Stimulated activated naive CD8-positive, alpha-beta T cell treated with anti-CD3 and anti-CD28 coated beads, Interleukin-15, amount 100 ng/mL, for 72 hours (primary cell): ENCODE measurements at regions not wholly inside any gene's neighbourhood (a gene's known extent, or its start where the extent isn't known, plus 50 kb on each side); places are given as distances from the start of the nearest gene placed in this dataset.

ENCODE experiments used
- ATAC-seq: fragments of 150-1000 bp; cut with Tn5 transposase; 2 replicates; pipeline ENCODE4 v1.10.0; 2021; ENCODE audit warnings: mild to moderate bottlenecking, moderate library complexity
- DNase-seq, 2 donors: peaks; one replicate each; pipeline ENCODE4 v3.0.0; 2021 to 2022
- H3K27ac Mint-ChIP-seq, 2 donors: one replicate each; pipeline ENCODE4 v1.8.0; 2022; ENCODE audit warnings: mild to moderate bottlenecking in 2 of 2, mixed read lengths in 2 of 2, moderate library complexity in 2 of 2
- H3K27me3 Mint-ChIP-seq: one replicate; pipeline ENCODE4 v1.8.0; 2022; ENCODE audit warnings: mixed read lengths
- H3K4me1 Mint-ChIP-seq: one replicate; pipeline ENCODE4 v1.8.0; 2022; ENCODE audit warnings: mild to moderate bottlenecking, mixed read lengths
- H3K4me3 Mint-ChIP-seq, 2 donors: one replicate each; pipeline ENCODE4 v1.8.0; 2022; ENCODE audit warnings: mild to moderate bottlenecking in 2 of 2, mixed read lengths in 2 of 2, moderate library complexity in 1 of 2
- H3K9me3 Mint-ChIP-seq, 2 donors: one replicate each; pipeline ENCODE4 v1.8.0; 2022; ENCODE audit warnings: mixed read lengths in 2 of 2

DNA sequence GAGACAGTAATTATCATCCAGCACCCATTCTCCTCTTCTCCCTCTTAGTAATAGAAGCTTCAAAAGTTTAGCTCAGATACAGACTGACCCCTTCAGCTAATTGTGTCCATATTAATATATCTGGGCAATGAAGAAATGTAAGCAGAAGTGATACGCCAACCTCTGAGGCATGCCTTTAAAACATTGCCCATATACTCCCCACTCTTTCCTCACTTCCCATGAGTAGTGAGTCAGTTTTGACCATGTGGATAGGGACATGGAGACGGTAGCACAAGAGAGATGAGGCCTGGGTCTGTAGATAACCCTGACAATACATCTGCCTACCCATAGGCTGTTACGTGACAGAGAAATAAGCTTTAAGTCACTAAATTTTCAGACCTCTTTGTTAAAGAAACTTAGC lies 147.6 kb downstream of the KCTD12 start:
- no peak overlapping the region for H3K4me3 Mint-ChIP-seq
- peaks cover 7 to 9% of the 10 kb centered on the region in 2 donors for H3K9me3 Mint-ChIP-seq
- no peak overlapping the region for H3K27ac Mint-ChIP-seq
- H3K4me1 Mint-ChIP-seq = no peaks in the 10 kb centered on the region
- no peaks in the 10 kb centered on the region for H3K27me3 Mint-ChIP-seq
- ATAC-seq (no peak), DNase-seq (no peak)

DNA sequence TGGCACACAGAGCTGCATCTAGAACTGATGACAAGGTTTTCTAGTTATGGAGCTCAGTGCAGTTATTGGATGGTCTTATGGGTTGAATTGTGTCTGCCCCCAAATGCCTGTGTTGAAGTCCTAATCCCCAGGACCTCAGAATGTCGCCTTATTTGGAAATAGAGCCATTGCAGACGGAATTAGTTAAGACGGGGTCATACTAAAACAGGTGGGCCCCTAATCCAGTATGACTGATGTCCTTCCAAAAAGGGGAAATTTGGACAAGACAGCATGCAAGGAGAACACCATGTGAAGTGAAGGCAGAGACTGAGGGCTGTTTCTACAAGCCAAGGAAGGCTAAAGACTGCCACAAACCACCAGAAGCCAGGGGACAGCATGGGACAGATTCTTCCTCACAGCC lies 148.7 kb downstream of the KCTD12 start:
- H3K9me3 Mint-ChIP-seq = peaks cover 7 to 9% of the 10 kb centered on the region in 2 donors
- H3K27me3 Mint-ChIP-seq = no peaks in the 10 kb centered on the region
- H3K27ac Mint-ChIP-seq = peak overlapping the region in 1 of 2 donors; percentile 79
- no peak overlapping the region for H3K4me3 Mint-ChIP-seq
- DNase-seq (no peak), ATAC-seq (no peak)
- no peaks in the 10 kb centered on the region for H3K4me1 Mint-ChIP-seq

DNA sequence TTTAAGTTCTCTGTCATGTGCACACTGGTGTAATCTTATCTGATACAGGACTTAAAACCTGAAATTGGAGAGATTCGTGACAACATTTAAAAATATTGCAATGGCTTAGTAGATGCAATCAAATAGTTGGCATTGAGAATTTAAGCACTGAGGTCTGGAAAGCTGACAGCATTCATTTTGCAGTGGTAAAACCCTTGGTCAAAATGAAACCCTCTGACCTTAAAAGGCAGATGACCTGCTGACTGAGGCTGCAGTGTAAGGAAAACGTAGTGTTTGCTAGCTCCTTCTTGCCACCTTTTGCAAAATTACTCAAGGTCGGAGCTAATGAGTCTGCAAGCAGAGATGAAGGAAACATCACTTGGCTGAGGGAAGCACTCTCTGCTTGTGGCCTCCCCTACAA lies 150.6 kb downstream of the KCTD12 start:
- DNase-seq (no peak), ATAC-seq (no peak)
- no peaks in the 10 kb centered on the region for H3K27me3 Mint-ChIP-seq
- no peaks in the 10 kb centered on the region for H3K4me1 Mint-ChIP-seq
- H3K27ac Mint-ChIP-seq = no peak overlapping the region
- H3K4me3 Mint-ChIP-seq = no peak overlapping the region
- H3K9me3 Mint-ChIP-seq = peaks cover under 1 to 4% of the 10 kb centered on the region in 2 donors

DNA sequence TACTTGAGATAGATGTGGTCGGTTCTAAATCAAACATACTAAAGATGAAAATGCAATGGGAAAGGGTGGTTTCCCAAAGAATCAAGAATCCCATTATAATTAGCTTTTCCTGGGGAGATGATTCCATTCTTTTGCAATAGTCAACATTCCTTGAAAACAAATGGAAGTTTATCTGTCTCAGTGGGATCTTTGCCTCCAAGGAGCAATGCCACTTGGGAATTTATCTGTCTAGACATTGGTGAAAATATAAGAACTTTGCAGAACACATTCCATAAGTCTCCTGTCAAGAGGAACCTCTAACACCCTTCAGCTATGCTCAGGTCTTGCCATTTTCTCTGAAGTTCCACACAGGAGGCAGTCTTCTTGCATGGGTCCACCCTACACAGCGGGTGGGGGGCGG lies 152.5 kb downstream of the KCTD12 start:
- Mint-ChIP-seq H3K27me3 (no peaks in the 10 kb centered on the region), H3K4me1 (no peaks in the 10 kb centered on the region), H3K27ac (no peak overlapping the region), H3K4me3 (no peak overlapping the region), H3K9me3 (peaks cover 0 to 4% of the 10 kb centered on the region in 2 donors)
- ATAC-seq (no peak), DNase-seq (no peak)

DNA sequence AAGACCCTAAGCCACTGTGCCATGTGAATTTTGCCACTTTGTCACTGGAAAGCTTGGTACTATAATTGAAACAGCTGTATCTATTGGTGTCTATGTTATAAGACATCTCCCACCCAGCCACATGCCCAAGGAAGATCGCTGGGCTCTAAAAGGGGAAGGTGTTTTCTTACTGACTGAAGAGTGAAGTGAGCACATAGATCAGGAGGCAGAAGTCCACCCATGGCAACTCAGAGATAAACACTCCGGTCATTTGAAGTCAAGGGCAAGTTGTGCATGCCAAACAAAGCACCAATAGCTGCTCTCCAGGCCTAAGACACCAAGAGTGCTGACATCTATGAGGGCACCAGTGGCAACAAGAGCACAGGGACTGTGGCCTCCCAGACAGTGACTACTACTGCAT lies 153.8 kb downstream of the KCTD12 start:
- no peak overlapping the region for H3K27ac Mint-ChIP-seq
- H3K4me1 Mint-ChIP-seq = no peaks in the 10 kb centered on the region
- no peak for DNase-seq
- peaks cover under 1 to 2% of the 10 kb centered on the region in 2 donors for H3K9me3 Mint-ChIP-seq
- ATAC-seq = no peak
- H3K27me3 Mint-ChIP-seq = no peaks in the 10 kb centered on the region
- H3K4me3 Mint-ChIP-seq = no peak overlapping the region

DNA sequence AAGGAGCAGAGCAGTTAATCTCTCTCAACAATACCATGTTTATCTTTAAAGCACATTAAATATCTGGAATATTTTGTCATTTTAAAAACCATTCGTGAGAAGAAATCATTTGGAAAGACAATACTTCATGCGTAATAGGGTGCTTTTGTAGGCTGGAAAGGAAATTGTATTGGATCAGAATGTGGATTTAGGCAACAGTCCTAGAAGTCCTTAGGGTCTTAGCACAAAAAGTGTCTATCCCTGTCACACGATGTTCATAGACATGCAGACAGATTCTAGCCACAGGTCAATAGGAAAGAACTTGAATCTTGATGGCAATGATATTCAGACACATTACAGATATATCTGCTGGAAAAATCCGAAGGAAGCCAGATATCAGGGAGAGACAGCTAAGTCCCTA lies 156.0 kb downstream of the KCTD12 start:
- H3K4me1 Mint-ChIP-seq = no peaks in the 10 kb centered on the region
- H3K27ac Mint-ChIP-seq = no peak overlapping the region
- H3K9me3 Mint-ChIP-seq = peaks cover 7 to 8% of the 10 kb centered on the region in 2 donors
- no peaks in the 10 kb centered on the region for H3K27me3 Mint-ChIP-seq
- ATAC-seq = no peak
- no peak overlapping the region for H3K4me3 Mint-ChIP-seq
- DNase-seq = no peak

DNA sequence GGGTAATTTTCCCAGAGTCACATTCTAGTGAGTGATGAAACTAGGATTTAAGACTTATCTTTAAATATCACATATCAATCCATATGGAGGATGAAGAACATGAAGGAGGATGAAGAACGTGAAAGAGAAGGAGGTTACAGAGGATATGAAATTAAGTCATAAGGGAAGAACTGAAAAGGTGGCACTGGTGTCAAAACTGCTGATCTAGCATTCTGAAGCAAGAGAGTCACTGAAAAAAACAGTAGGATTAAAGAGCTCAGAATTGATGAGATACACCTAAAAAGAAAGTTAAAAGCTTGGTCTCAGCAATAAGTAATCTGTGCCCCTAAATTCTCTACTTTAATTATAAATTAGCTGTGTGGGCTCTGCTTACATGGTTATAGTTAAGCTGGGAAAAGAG lies 156.5 kb downstream of the KCTD12 start:
- ATAC-seq = no peak
- no peak for DNase-seq
- H3K27me3 Mint-ChIP-seq = no peaks in the 10 kb centered on the region
- no peak overlapping the region for H3K4me3 Mint-ChIP-seq
- H3K4me1 Mint-ChIP-seq = no peaks in the 10 kb centered on the region
- H3K9me3 Mint-ChIP-seq = peaks cover 7 to 8% of the 10 kb centered on the region in 2 donors
- H3K27ac Mint-ChIP-seq = peak overlapping the region in 1 of 2 donors; percentile 52

DNA sequence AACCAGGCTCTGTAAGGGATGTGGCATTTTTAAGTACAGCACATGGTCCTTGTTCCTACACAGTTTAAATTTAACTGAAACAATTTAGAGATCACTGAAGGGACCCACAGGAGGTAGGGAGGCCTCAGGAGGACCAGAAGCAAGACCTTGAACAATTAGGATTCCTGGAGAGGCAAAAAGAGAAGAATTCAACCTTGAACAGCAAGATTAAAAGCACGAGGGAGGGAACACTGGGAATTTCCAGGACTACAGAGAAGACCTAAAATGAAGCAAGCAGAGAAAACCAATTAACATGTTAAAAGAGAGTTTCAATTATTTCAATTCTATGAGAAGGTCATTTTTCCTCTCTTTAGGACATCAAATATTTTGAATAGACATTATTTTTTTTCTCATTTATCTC lies 160.3 kb downstream of the KCTD12 start:
- Mint-ChIP-seq H3K4me3 (no peak overlapping the region), H3K4me1 (no peaks in the 10 kb centered on the region), H3K27me3 (no peaks in the 10 kb centered on the region), H3K27ac (no peak overlapping the region), H3K9me3 (peaks cover 7 to 8% of the 10 kb centered on the region in 2 donors)
- DNase-seq (no peak), ATAC-seq (no peak)

DNA sequence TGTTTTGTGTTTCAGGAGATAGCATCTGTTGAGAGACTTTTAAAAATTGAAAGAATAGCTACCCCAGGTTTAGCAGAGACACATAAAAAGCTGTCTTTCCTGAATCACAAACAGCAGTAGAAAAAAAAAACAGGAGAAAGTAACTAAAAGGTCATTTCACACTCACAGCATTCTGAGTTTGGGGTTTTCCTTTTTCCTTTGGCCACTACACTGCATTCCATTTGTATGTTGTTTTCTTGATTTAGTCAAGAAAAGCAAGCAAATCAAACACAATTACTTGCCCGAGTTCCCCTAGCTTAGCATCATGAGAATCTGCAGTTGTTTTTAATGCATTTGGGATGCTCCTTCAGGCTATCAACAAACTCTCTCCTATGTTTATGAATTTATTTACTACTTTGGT lies 161.0 kb downstream of the KCTD12 start:
- no peaks in the 10 kb centered on the region for H3K4me1 Mint-ChIP-seq
- no peak for ATAC-seq
- H3K27ac Mint-ChIP-seq = no peak overlapping the region
- H3K27me3 Mint-ChIP-seq = no peaks in the 10 kb centered on the region
- DNase-seq = no peak
- no peak overlapping the region for H3K4me3 Mint-ChIP-seq
- H3K9me3 Mint-ChIP-seq = peaks cover 7 to 8% of the 10 kb centered on the region in 2 donors

DNA sequence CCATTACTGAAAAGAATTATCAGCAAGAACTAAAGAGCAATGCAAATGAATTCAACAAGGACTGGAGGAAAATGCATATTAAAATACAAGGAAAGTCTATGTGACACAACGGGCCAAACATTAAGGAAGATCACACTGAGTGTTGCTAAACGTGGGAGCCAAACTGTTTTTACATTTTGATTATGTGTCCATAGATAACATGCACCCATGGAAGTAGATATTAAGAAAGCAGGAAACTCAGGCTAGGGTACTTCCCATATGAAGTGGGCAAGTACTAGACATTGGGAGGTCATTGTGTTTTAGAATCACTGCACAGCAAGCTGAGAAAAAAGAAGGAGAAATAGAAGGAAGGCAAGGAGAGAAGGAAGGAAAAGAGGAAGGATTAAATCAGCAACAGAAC lies 161.8 kb downstream of the KCTD12 start:
- peaks cover 7 to 8% of the 10 kb centered on the region in 2 donors for H3K9me3 Mint-ChIP-seq
- H3K27me3 Mint-ChIP-seq = no peaks in the 10 kb centered on the region
- H3K4me1 Mint-ChIP-seq = no peaks in the 10 kb centered on the region
- DNase-seq (no peak), ATAC-seq (no peak)
- H3K4me3 Mint-ChIP-seq = no peak overlapping the region
- H3K27ac Mint-ChIP-seq = no peak overlapping the region

DNA sequence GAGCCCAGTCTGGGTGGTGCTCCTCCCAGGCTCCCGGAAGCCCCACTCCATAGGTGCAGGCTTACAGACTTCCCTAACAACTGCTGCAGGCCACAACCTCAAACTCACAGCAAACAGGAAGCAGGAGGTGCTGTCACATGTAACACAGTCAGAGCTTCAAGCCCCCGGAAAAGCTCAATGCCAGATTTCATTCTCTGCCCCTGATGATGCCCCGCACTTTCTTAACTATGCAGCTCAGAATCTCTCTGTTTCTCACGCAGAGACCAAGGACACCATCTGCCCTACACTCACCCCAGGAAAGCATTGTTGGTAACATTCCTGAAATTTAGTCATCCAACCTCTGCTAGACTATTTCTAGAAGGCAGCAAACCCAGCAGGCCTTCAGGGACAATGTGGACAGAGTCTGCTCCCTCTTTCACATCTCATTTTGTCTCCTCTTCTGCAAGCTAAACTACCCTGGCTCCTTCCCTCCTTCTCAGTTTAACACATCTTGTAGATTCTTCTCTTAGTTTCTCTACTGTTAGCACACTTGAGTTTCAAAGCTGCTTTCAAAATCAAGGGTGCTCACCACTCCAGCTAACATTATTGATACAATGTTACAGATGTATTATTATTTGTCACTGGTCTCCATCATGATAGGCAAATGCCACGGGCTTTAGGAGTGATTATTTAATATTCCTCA lies 162.5 kb downstream of the KCTD12 start:
- DNase-seq (peak in 1 of 2 donors; percentile 1), ATAC-seq (peak; percentile 64)
- H3K4me3 Mint-ChIP-seq = no peak overlapping the region
- H3K27ac Mint-ChIP-seq = no peak overlapping the region
- peaks cover 7 to 8% of the 10 kb centered on the region in 2 donors for H3K9me3 Mint-ChIP-seq
- no peaks in the 10 kb centered on the region for H3K27me3 Mint-ChIP-seq
- no peaks in the 10 kb centered on the region for H3K4me1 Mint-ChIP-seq

DNA sequence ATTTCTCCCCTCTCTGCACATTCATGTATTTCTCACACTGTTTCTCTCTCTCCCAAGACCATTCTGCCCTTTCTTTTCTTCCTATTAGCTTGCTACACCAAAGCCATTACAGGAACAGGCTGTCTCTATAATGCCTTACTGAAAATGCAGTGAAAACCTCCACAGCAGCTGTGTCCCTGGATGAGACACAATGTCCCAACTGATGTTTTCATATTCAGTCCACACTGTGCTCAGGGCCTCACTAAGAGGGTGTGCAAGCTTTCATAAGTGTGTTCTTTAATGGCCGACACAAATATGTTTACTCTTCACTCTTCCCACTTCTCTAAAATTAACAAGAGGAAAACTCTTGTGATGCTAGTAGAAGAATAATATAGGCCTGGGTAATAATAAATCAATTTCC lies 163.4 kb downstream of the KCTD12 start:
- ATAC-seq = no peak
- Mint-ChIP-seq H3K27ac (no peak overlapping the region), H3K4me1 (no peaks in the 10 kb centered on the region), H3K27me3 (no peaks in the 10 kb centered on the region), H3K9me3 (peaks cover 7 to 8% of the 10 kb centered on the region in 2 donors), H3K4me3 (no peak overlapping the region)
- DNase-seq = no peak

DNA sequence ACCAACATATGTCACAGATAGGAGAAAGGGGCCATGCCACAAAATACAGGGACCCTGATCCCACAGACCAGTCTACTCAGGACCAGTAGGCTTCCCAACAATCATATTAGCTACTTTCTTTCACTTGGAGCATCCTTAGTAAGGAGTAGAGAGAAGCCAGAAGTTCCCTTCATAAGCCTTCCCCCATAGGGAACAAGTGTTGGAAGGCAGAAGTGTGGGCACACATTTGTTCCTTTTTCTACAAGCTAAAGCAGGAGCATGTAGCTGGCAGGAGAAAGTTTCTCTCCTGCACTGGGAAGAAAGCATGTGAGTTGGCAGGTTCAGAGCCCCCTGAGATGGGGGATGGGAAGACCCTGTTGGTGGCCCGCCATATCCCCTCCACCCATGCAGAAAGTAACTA lies 165.4 kb downstream of the KCTD12 start:
- no peaks in the 10 kb centered on the region for H3K9me3 Mint-ChIP-seq
- no peak for ATAC-seq
- no peak overlapping the region for H3K4me3 Mint-ChIP-seq
- peak overlapping the region in 1 of 2 donors; percentile 3 for H3K27ac Mint-ChIP-seq
- H3K27me3 Mint-ChIP-seq = no peaks in the 10 kb centered on the region
- no peaks in the 10 kb centered on the region for H3K4me1 Mint-ChIP-seq
- DNase-seq = no peak

DNA sequence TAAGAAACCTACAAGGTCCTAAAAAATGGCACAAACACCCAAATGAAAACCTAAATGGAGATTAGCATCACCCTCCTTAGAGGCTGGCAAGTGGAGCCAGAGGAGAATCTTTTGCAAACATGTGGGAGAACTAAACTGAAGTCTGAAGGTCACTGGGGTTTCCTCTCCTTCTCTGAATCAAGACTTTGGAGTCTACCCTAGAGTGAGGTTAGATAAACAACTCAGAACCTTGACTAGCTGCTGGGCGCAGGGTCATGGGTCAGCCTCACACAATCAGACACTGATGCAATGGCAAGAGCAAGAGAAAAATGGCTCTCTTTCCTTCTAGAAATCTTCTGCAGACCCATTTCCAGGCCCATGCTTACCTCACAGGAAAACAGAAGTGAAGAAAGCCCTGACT lies 165.8 kb downstream of the KCTD12 start:
- no peak overlapping the region for H3K4me3 Mint-ChIP-seq
- no peaks in the 10 kb centered on the region for H3K27me3 Mint-ChIP-seq
- ATAC-seq (no peak), DNase-seq (no peak)
- H3K9me3 Mint-ChIP-seq = no peaks in the 10 kb centered on the region
- H3K4me1 Mint-ChIP-seq = no peaks in the 10 kb centered on the region
- H3K27ac Mint-ChIP-seq = peak overlapping the region in 1 of 2 donors; percentile 3

DNA sequence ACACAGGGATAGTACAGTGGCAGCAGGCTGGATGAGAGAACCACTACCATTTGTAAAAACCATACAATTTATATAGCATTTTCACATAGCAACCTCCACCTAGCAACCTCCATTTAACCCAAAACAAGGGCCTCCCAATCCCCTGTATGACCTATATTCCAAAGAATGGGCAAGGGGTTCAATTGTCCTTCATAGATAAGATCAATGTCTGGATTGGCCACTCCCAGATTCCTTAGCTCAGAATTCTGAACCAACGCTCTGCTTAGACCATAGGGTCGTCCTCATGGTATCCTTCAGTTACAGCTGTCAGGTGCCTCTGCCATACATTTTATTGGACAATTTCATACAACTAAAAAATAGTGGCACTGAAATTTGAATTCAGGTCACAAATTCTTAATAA lies 166.2 kb downstream of the KCTD12 start:
- H3K4me3 Mint-ChIP-seq = no peak overlapping the region
- no peak for ATAC-seq
- no peak overlapping the region for H3K27ac Mint-ChIP-seq

DNA sequence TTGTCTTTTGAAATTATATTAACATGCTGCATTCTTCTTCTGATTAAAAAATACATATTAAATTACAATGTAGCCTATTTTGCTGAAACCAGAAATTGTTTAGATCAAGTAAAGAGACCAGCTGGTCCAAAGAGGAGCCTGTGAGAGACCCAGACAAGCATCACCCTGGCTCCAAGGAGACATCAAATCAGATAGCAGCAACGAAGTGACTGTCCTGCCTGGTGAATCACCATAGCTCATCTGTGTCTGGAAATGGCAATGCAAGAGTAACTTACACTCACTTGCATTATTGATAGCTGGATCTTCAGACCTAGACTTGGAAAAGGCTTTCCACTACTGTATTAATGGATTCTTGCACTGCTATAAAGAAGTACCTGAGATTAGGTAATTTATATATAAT lies 169.1 kb downstream of the KCTD12 start:
- Mint-ChIP-seq H3K4me3 (no peak overlapping the region), H3K27me3 (no peaks in the 10 kb centered on the region), H3K9me3 (no peaks in the 10 kb centered on the region), H3K27ac (no peak overlapping the region), H3K4me1 (no peaks in the 10 kb centered on the region)
- ATAC-seq (no peak), DNase-seq (no peak)

More for the DNA sequence above, 166.2 kb downstream of the KCTD12 start:
- no peak for DNase-seq
- Mint-ChIP-seq H3K4me1 (no peaks in the 10 kb centered on the region), H3K27me3 (no peaks in the 10 kb centered on the region), H3K9me3 (no peaks in the 10 kb centered on the region)

DNA sequence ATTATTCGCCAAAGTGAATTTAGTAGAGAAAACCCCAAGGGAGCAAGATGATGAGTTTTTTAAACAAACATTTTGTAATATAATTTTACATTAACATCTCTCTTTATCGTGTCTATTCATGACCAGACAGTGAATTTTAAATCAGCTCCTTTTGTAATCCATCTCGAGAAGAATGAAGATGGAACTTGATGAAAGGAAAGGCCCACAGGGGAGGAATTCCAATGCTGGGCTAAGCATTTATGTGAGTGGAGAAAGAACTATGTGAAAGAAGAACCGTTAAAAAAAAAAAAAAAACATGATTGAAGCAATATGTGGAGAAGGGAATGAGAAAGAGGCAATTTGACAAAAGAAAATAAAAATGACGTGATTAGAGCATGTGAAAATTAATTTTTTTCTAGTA lies 170.6 kb downstream of the KCTD12 start:
- Mint-ChIP-seq H3K27ac (no peak overlapping the region), H3K4me3 (no peak overlapping the region), H3K9me3 (no peaks in the 10 kb centered on the region), H3K4me1 (no peaks in the 10 kb centered on the region), H3K27me3 (no peaks in the 10 kb centered on the region)
- ATAC-seq = no peak
- DNase-seq = no peak
